Embryonic facial prominence (tissue), 1 donor: ENCODE measurements at regions not wholly inside any gene's neighbourhood (a gene's known extent, or its start where the extent isn't known, plus 50 kb on each side); places are given as distances from the start of the nearest gene placed in this dataset.
"Not testable (repeated sequence)": the region's sequence is repeated elsewhere in the genome, so short reads cannot be mapped to it uniquely, and the experiment has no call there.

Experiments
- DNase-seq: peaks from one replicate; pipeline ENCODE4 v3.0.0-alpha.2; 2016; ENCODE audit errors: extremely low spot score

DNA sequence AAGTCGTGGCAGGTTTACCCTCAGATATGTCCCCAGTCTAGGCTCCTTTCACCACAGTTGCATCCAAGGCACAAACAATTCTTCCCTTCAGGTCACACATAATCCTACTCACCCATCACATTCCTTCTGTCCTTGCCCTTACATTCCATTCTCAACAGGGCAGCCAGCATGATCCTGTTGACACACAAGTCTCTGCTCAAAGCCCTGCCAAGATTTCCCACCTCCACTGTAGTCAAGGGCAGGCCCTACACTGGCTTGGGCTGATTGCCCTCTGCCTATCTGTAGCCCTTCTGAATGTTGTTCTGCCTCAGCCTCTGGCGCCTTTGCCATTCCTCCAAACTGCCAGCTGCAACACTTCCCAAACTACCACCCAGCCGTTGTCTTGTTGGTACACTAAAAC lies 187.9 kb upstream of the AKR1E2 start:
- no peak for DNase-seq

- DNase-seq = no peak
These were observed 188.3 kb upstream of the AKR1E2 start for GRCh38 chr10:4637657-4638056.

DNA sequence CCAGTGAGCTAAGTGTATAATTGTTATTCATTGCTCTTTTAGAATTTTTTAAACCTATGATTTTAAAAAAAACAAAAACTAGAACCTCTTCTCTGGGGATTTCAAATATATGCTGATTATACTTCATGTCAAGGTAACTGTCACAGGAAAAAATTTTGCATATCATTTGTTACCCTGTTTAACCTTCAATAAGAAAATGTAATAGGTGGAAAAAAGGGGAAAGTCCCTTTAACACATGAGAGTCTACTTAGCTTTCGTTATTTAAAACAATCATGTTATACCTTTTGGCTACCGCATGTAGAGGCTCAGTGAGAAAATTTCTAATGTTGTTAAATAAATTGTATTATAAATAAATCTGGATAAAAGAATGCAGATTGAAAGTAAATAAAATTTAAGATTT lies 190.1 kb upstream of the AKR1E2 start:
- no peak for DNase-seq

GRCh38 chr10:4635388-4635787 lies 190.6 kb upstream of the AKR1E2 start:
- DNase-seq = no peak

DNA sequence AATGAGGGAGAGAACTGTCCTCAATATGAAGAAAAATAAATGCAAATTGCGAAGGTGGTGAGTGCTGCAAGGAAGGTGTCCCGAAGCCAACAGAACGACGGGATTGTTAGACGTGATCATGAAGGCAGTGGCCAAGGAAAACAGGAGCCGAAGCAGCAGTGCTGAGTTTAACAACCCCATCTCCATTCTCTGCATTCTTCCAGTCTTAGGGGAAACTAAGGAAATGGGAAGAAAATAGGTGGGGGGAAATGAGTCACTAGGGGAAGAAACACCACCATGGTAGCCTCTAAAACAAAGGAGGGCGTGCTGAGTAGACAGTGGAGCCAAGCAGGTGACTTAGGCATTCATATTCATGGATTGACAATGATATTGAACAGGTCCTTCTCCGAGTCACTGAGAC lies 192.2 kb upstream of the AKR1E2 start:
- DNase-seq = no peak

DNA sequence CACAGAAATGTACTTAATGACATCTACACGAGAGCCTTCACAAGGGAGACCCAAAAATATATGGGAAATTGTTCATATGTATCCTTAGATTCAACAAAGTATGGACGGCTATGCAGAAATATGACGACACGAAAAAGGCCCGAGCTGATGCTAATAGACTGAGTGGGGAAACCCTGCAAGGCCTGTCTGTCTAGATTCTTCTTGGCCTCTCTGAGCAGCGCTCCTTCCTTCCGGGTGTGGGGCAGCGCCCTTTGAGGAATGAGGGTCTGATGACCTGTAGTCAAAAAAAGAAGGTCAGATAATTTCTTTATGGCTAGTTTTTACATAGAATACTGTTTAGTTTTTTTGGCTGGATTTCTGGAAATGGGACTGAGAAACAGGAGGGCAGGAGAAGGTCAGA lies 192.8 kb upstream of the AKR1E2 start:
- no peak for DNase-seq

- no peak for DNase-seq
These were observed 193.2 kb upstream of the AKR1E2 start for GRCh38 chr10:4632757-4633156.

- DNase-seq = no peak
These were observed 199.1 kb upstream of the AKR1E2 start for GRCh38 chr10:4626919-4627318.

GRCh38 chr10:4623757-4624420 lies 202.1 kb upstream of the AKR1E2 start:
- no peak for DNase-seq

DNA sequence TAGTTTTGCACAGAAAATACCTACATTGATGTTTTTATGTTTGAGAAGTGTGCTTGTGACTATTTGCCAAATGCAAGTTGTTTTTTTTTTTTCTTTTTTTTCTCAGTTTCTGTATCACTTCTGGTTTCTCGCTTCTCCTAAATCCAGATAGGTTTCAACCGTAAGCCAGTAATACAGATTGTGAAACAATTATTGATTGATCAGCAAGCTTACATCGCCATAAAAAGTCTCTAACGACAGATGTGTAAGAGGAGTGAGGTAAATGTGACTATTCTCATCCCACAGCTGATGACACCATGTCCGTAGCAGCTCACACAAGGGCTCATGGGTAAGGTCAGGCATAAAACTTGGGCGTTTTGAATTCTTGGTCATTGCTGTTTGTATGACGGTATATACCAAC lies 202.8 kb upstream of the AKR1E2 start:
- DNase-seq = no peak

DNA sequence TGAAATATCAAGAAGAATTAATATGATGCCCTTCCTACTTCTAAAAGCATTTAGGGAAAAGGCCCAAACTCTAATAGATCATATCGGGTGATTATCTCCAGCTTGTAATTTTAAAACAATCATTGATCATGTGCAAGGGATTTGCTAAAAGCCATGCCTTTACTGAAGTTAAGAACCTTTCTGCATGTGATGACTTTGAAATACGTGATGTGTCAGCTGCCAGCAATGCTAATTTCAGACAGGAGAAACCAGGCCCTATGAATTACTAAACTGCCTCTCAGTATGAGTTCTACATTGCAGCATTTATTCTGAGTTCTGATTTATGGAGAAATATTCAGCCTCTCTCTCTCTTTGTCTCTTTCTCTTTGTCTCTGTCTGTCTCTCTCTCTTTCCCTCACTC lies 203.6 kb upstream of the AKR1E2 start:
- DNase-seq = no peak

- no peak for DNase-seq
These were observed 208.4 kb upstream of the AKR1E2 start for GRCh38 chr10:4617589-4617988.

GRCh38 chr10:4615042-4615441 lies 211.0 kb upstream of the AKR1E2 start:
- no peak for DNase-seq

GRCh38 chr10:4609251-4609650 lies 216.8 kb upstream of the AKR1E2 start:
- no peak for DNase-seq

DNA sequence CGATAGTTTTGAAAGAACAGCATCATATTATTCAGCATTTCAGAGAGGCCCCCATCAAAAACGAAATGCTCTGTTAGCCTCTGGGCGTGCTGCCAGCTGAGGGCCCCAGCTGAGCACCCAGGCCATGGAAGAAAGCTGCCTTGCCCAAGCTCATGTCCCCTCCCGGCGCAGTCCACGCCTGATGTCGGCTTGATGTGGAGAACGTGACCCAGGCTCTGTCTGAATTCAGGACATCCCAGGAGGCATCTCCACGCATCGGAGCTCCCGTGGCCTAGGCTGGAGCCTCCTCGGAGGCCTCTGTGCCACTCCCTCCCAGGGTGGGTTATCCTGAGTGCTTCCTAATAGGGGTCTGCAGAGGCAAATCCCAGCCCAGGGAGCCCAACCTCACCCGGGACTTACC lies 218.3 kb upstream of the AKR1E2 start:
- no peak for DNase-seq

GRCh38 chr10:4606856-4607636 lies 219.0 kb upstream of the AKR1E2 start:
- DNase-seq = no peak

- DNase-seq = no peak
These were observed 223.1 kb upstream of the AKR1E2 start for GRCh38 chr10:4602764-4603491.

- no peak for DNase-seq
These were observed 226.5 kb upstream of the AKR1E2 start for GRCh38 chr10:4599471-4599870.

- not testable (repeated sequence) for DNase-seq
These were observed 228.1 kb upstream of the AKR1E2 start for GRCh38 chr10:4597898-4598297.

- DNase-seq = no peak
These were observed 229.1 kb upstream of the AKR1E2 start for GRCh38 chr10:4596951-4597350.

DNA sequence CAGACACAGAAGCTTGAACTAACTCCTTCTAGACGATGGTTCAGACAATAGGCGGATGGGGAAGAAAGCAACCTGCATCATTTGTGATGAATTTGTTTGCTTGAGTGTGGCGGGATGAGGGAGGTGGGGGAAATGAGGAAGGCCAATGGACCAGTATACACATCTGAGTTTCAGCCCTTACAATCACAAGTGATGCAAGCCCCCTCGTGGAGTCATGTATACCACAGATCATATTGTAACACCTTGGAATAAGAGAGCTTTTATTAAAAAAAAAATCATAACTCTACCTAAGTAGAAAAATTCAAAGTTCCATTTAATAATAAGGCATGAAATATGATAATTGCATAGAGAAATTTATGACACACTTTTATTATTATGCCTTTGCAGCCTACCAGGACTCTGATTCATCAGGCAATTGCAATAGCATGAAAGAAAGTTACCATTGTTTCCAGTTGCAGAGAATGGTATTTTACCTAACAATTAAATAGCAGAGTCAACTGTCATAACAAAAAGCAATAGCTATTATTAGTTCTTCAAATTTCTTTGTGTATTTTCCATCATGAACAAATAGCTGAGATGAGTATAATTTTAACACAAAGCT lies 230.2 kb upstream of the AKR1E2 start:
- no peak for DNase-seq

GRCh38 chr10:4590807-4591206 lies 235.2 kb upstream of the AKR1E2 start:
- no peak for DNase-seq
